Dendritic cell treated with granulocyte-macrophage colony-stimulating factor and Interleukin-4, amounts not matched to agents 40 ng/mL and 50 ng/mL, for 4 days (primary cell): ENCODE measurements at regions not wholly inside any gene's neighbourhood (a gene's known extent, or its start where the extent isn't known, plus 50 kb on each side); places are given as distances from the start of the nearest gene placed in this dataset.
"Not testable (repeated sequence)": the region's sequence is repeated elsewhere in the genome, so short reads cannot be mapped to it uniquely, and the experiment has no call there.

Source experiments
- H3K27ac Mint-ChIP-seq: one replicate; pipeline ENCODE4 v1.8.0; 2022; ENCODE audit warnings: mild to moderate bottlenecking, mixed read lengths
- H3K27me3 Mint-ChIP-seq: one replicate; pipeline ENCODE4 v1.8.0; 2022; ENCODE audit warnings: mild to moderate bottlenecking, mixed read lengths
- H3K36me3 Mint-ChIP-seq: one replicate; pipeline ENCODE4 v1.8.0; 2022; ENCODE audit warnings: low read depth, mixed read lengths
- H3K4me1 Mint-ChIP-seq: one replicate; pipeline ENCODE4 v1.8.0; 2022; ENCODE audit warnings: low read depth, mixed read lengths
- H3K4me3 Mint-ChIP-seq: one replicate; pipeline ENCODE4 v1.8.0; 2022; ENCODE audit warnings: mild to moderate bottlenecking, moderate library complexity, mixed read lengths
- H3K9me3 Mint-ChIP-seq: one replicate; pipeline ENCODE4 v1.8.0; 2022; ENCODE audit warnings: mixed read lengths
- intact Hi-C: fragments of 100-400 bp; cut with micrococcal nuclease; formaldehyde crosslinking; loops from one replicate; pipeline ENCODE4 v1.15.0; 2022

DNA sequence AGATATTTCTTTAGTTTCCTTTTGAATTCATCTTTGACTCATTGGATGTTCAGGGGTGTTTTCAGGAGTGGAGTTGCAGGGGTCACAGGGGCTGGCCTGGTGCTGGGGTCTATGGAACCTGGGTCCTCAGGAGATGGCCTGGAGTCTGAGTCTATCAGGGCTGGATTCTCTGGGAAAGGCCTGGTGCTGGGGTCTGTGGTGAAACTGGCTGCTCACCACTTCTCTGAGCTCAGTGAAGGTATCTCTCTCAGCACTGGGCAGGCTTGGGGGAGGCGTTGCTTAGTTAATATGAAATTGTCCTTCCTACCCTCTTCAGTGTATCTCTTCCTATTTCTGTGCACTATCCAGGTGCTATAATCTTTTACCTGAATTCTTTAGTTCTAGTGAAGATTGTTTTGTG is 83.1 kb upstream of the SLC24A3 start:
- H3K9me3 Mint-ChIP-seq, result peaks cover 8% of the 10 kb centered on the region

DNA sequence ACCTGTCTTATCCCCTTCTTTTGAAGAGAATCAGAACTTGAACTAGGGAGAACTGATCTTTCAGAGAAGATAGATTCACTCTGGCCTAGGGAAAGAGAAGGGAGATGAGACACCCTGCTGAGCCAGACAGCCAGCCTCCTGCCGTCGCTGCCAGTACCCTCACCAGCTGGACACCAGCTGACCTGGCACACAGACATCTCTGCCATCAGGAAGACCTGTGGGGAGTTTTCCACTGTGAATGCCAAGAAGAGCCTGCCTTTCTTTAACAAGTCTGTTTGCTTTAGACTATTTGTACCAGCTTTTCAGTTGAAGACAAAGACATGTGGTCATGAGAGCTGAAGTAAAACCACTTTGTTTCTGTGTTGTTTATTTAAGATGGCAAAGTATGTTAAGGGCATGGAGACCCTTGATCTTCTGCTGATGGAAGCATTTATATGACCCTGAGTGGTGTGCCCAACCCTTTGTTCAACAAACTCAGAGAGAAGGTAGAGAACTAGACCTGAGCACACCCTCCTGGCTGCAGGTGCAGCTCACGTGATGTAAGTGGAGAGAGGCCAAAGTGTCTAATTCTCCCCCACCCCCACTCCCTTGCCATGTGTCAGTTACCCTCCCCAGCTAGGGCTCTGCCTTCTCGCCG is 82.3 kb upstream of the SLC24A3 start:
- Mint-ChIP-seq H3K4me3 (no peak overlapping the region), H3K27me3 (no peaks in the 10 kb centered on the region), H3K9me3 (peaks cover 15% of the 10 kb centered on the region), H3K27ac (no peak overlapping the region), H3K4me1 (no peaks in the 10 kb centered on the region), H3K36me3 (no peaks in the 10 kb centered on the region)
- intact Hi-C loops, result no loop called here

More for the DNA sequence above, 83.1 kb upstream of the SLC24A3 start:
- H3K4me1 Mint-ChIP-seq, result no peaks in the 10 kb centered on the region
- no peak overlapping the region for H3K27ac Mint-ChIP-seq
- intact Hi-C loops, result no loop called here
- H3K4me3 Mint-ChIP-seq, result no peak overlapping the region
- H3K36me3 Mint-ChIP-seq, result no peaks in the 10 kb centered on the region
- H3K27me3 Mint-ChIP-seq, result no peaks in the 10 kb centered on the region

DNA sequence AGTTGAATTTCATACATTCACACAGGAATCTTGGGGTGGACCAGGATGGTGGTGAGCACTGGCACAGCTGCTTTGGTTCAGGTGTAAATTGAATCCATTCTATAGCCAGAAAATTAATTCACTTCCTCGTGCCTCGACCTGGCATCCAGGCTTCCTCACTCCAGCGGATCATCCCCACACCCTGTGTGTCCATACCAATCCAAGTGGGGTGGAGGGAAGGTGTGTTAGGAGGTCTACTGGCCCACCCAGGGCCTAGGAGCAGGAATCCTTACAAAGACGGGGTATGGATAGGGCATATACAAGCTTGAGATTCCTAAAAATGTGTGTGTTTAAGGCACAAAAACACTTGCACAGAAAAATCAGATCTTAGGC is 81.8 kb upstream of the SLC24A3 start:
- no peaks in the 10 kb centered on the region for H3K4me1 Mint-ChIP-seq
- peaks cover 16% of the 10 kb centered on the region for H3K9me3 Mint-ChIP-seq
- H3K27me3 Mint-ChIP-seq, result no peaks in the 10 kb centered on the region
- intact Hi-C loops, result no loop called here
- H3K27ac Mint-ChIP-seq, result no peak overlapping the region
- no peaks in the 10 kb centered on the region for H3K36me3 Mint-ChIP-seq
- H3K4me3 Mint-ChIP-seq, result no peak overlapping the region

DNA sequence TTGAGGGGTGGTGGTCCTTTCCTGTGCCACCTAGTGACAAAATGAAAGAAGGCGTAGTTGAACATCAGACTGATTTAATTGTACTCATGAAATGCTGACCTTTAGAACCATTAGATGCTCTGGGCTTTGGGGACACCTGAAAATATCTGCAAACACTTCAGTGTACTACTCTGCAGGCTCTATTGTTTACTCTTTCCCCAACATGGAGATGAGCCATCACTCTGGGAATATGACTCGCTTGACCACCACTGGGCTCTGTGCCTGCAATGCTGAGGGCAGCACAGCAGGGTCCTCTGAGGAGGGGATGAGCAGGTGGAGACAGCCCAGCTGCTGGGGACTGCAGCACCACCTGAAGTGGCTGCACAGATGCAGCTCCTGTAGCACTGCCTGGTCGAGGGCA is 74.8 kb upstream of the SLC24A3 start:
- Mint-ChIP-seq H3K4me1 (no peaks in the 10 kb centered on the region), H3K27me3 (no peaks in the 10 kb centered on the region), H3K36me3 (no peaks in the 10 kb centered on the region), H3K9me3 (peaks cover 49% of the 10 kb centered on the region), H3K4me3 (no peak overlapping the region), H3K27ac (no peak overlapping the region)
- intact Hi-C loops, result no loop called here

DNA sequence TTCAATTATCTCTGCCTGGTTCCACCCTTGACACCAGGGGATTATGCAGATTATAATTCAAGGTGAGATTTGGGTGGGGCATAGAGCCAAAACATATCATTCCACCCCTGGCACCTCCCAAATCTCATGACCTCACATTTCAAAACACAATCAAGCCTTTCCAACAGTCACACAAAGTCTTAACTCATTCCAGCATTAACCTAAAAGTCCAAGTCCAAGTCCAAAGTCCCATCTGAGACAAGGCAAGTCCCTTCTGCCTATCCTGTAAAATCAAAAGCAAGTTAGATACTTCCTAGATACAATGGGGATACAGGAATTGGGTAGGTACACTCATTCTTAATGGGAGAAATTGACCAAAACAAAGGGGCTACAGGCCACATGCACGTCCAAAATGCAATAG is 73.7 kb upstream of the SLC24A3 start:
- H3K4me3 Mint-ChIP-seq, result no peak overlapping the region
- no peak overlapping the region for H3K27ac Mint-ChIP-seq
- intact Hi-C loops, result no loop called here
- no peaks in the 10 kb centered on the region for H3K27me3 Mint-ChIP-seq
- H3K4me1 Mint-ChIP-seq, result no peaks in the 10 kb centered on the region
- no peaks in the 10 kb centered on the region for H3K36me3 Mint-ChIP-seq
- H3K9me3 Mint-ChIP-seq, result peaks cover 47% of the 10 kb centered on the region

DNA sequence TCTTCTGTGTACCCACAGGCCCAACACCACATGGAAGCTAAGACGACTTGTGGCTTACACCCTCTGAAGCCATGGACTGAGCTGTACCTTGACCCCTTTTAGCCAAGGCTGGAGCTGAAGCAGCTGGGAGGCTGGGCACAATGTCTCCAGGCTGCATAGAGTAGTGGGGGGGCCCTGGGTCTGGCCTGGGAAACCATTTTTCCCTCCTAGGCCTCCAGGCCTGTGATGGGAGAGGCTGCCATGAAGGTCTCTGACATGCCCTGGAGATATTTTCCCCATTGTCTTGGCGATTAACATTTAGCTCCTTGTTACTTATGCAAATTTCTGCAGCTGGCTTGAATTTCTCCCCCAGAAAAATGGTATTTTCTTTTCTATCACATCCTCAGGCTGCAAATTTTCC is 72.9 kb upstream of the SLC24A3 start:
- intact Hi-C loops, H3K4me1 Mint-ChIP-seq, H3K4me3 Mint-ChIP-seq, H3K27ac Mint-ChIP-seq, H3K36me3 Mint-ChIP-seq, H3K27me3 Mint-ChIP-seq: not testable (repeated sequence)
- peaks cover 38% of the 10 kb centered on the region for H3K9me3 Mint-ChIP-seq

DNA sequence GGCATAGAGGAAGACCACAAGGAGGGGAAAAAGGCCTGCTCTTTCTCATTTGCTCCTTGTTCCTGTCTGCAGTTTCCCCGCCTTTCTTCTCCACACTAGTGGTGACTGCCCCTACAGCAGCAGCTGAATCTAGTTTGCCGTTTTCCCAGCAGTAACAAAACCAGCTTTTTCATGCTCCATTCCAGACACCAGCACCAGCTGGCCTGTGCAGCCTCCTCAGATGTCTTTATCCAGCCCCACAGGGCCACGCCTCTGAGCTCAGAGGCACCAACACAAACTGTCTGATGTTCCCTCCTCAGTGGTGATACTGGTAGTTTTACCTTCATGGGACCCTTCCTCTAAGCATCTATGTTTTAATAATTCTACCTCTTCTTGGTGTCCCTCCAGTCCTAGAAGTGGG is 70.4 kb upstream of the SLC24A3 start:
- Mint-ChIP-seq H3K4me1 (no peaks in the 10 kb centered on the region), H3K36me3 (no peaks in the 10 kb centered on the region), H3K27ac (no peak overlapping the region), H3K9me3 (peaks cover 23% of the 10 kb centered on the region), H3K27me3 (no peaks in the 10 kb centered on the region), H3K4me3 (no peak overlapping the region)
- intact Hi-C loops, result no loop called here

DNA sequence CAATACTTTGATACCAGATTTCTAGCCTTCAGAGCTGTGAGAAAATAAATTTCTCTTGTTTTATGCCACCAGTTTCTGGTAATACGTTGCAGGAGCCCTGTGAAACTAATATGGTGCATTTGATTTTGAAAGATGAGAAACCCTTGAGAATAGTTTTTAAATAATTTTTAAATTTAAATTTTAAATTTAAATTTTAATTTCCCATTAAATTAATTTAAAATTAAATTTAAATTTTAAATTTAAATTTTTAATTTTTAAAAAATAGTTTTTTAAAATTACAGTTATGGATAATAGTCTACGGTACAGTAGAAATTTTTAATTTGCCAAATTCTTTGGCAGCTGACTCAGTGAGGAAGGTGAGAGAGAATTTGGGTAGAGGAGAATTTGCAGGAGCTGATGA is 68.6 kb upstream of the SLC24A3 start:
- intact Hi-C loops, result no loop called here
- Mint-ChIP-seq H3K27ac (no peak overlapping the region), H3K27me3 (no peaks in the 10 kb centered on the region), H3K36me3 (no peaks in the 10 kb centered on the region), H3K4me3 (no peak overlapping the region), H3K4me1 (no peaks in the 10 kb centered on the region), H3K9me3 (peaks cover 14% of the 10 kb centered on the region)

DNA sequence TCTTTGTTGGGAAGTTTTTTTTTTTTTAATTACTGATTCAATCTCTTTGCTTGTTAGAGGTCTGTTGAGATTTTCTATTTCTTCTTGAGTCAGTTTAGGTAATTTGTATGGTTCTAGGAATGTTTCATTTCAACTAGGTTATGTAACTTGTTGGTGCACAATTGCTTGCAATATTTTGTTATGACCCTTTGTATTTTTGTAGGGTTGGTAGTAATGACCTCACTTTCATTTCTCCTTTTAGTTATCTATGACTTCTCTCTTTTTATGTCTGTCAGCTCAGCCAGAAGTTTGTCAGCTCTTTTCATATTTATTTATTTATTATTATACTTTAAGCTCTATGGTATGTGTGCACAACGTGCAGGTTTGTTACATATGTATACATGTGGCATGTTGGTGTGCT is 51.1 kb upstream of the SLC24A3 start:
- H3K4me1 Mint-ChIP-seq, result no peaks in the 10 kb centered on the region
- H3K36me3 Mint-ChIP-seq, result no peaks in the 10 kb centered on the region
- H3K27ac Mint-ChIP-seq, result no peak overlapping the region
- H3K27me3 Mint-ChIP-seq, result peaks cover 2% of the 10 kb centered on the region
- intact Hi-C loops, result no loop called here
- H3K9me3 Mint-ChIP-seq, result peaks cover 13% of the 10 kb centered on the region
- no peak overlapping the region for H3K4me3 Mint-ChIP-seq
